ENCODE measurements at regions not wholly inside any gene's neighbourhood (a gene's known extent, or its start where the extent isn't known, plus 50 kb on each side); places are given as distances from the start of the nearest gene placed in this dataset.

GRCh38 chr5:3384531-3384930, 211.1 kb upstream of the IRX1 start:
- no peak for TF ChIP-seq CTCF (IDR thresholded peaks at IDR 0.05; ENCODE audit: low read depth, low read length)
- H3K4me3 ChIP-seq (replicated peaks in 1 of 2; ENCODE audit: low read depth in 2 of 2, low read length in 2 of 2), result no peak overlapping the region
- no peak for DNase-seq (ENCODE audit: low read depth in 2 of 2)

- no peak for DNase-seq (ENCODE audit: low read depth in 2 of 2)
- H3K4me3 ChIP-seq (replicated peaks in 1 of 2; ENCODE audit: low read depth in 2 of 2, low read length in 2 of 2), result no peak overlapping the region
- TF ChIP-seq CTCF (IDR thresholded peaks at IDR 0.05; ENCODE audit: low read depth, low read length), result no peak
Measured at GRCh38 chr5:3382782-3383181, 212.8 kb upstream of the IRX1 start.

- DNase-seq (ENCODE audit: low read depth in 2 of 2), result no peak
- H3K4me3 ChIP-seq (replicated peaks in 1 of 2; ENCODE audit: low read depth in 2 of 2, low read length in 2 of 2), result no peak overlapping the region
- TF ChIP-seq CTCF (IDR thresholded peaks at IDR 0.05; ENCODE audit: low read depth, low read length), result no peak
Measured at GRCh38 chr5:3382151-3382550, 213.5 kb upstream of the IRX1 start.

- no peak overlapping the region for H3K4me3 ChIP-seq (replicated peaks in 1 of 2; ENCODE audit: low read depth in 2 of 2, low read length in 2 of 2)
- TF ChIP-seq CTCF (IDR thresholded peaks at IDR 0.05; ENCODE audit: low read depth, low read length), result no peak
- DNase-seq (ENCODE audit: low read depth in 2 of 2), result no peak
Measured at GRCh38 chr5:3381206-3381825, 214.3 kb upstream of the IRX1 start.

- no peak for TF ChIP-seq CTCF (IDR thresholded peaks at IDR 0.05; ENCODE audit: low read depth, low read length)
- DNase-seq (ENCODE audit: low read depth in 2 of 2), result no peak
- H3K4me3 ChIP-seq (replicated peaks in 1 of 2; ENCODE audit: low read depth in 2 of 2, low read length in 2 of 2), result no peak overlapping the region
Measured at GRCh38 chr5:3380689-3381088, 214.9 kb upstream of the IRX1 start.

- DNase-seq (ENCODE audit: low read depth in 2 of 2), result no peak
- TF ChIP-seq CTCF (IDR thresholded peaks at IDR 0.05; ENCODE audit: low read depth, low read length), result no peak
Measured at GRCh38 chr5:3377831-3378230, 217.8 kb upstream of the IRX1 start.

GRCh38 chr5:3377176-3377575, 218.5 kb upstream of the IRX1 start:
- DNase-seq (ENCODE audit: low read depth in 2 of 2), result no peak
- no peak for TF ChIP-seq CTCF (IDR thresholded peaks at IDR 0.05; ENCODE audit: low read depth, low read length)
- H3K4me3 ChIP-seq (replicated peaks in 1 of 2; ENCODE audit: low read depth in 2 of 2, low read length in 2 of 2), result no peak overlapping the region

More at GRCh38 chr5:3377831-3378230, 217.8 kb upstream of the IRX1 start:
- H3K4me3 ChIP-seq (replicated peaks in 1 of 2; ENCODE audit: low read depth in 2 of 2, low read length in 2 of 2), result no peak overlapping the region

Measured in cardiac fibroblast (primary cell).